ENCODE measurements at regions not wholly inside any gene's neighbourhood (a gene's known extent, or its start where the extent isn't known, plus 50 kb on each side); places are given as distances from the start of the nearest gene placed in this dataset.

GRCh38 chr9:26513730-26514129, 378.9 kb downstream of the CAAP1 start:
- H3K4me3 ChIP-seq (ENCODE audit: insufficient read depth, low read depth, low read length): no peak overlapping the region

GRCh38 chr9:26510137-26510536, 382.5 kb downstream of the CAAP1 start:
- H3K27ac ChIP-seq (ENCODE audit: low read depth, low read length): no peak overlapping the region

More at GRCh38 chr9:26513730-26514129, 378.9 kb downstream of the CAAP1 start:
- no peak for TF ChIP-seq CTCF (IDR thresholded peaks at IDR 0.05; ENCODE audit: insufficient read depth, low read depth, low read length)
- no peak for TF ChIP-seq EZH2 (IDR thresholded peaks at IDR 0.05; ENCODE audit: insufficient read depth, low read length)
- H3K4me3 Mint-ChIP-seq (ENCODE audit: unreplicated experiment): no peak overlapping the region
- Histone ChIP-seq H3K79me2 (ENCODE audit: insufficient read depth, low read length) (no peaks in the 10 kb centered on the region), H3K27ac (ENCODE audit: low read depth, low read length) (no peak overlapping the region), H3K4me2 (ENCODE audit: low read length) (no peak overlapping the region), H3K4me1 (ENCODE audit: insufficient read depth, low read length) (no peaks in the 10 kb centered on the region), H3K36me3 (ENCODE audit: insufficient read depth, low read length) (no peaks in the 10 kb centered on the region), H2AFZ (ENCODE audit: low read depth, low read length) (no peak overlapping the region), H3K27me3 (ENCODE audit: insufficient read depth, low read length) (no peaks in the 10 kb centered on the region), H3K9me3 (ENCODE audit: insufficient read depth, low read depth, low read length) (no peaks in the 10 kb centered on the region), H3K9ac (ENCODE audit: low read length) (no peak overlapping the region), H4K20me1 (ENCODE audit: insufficient read depth, low read length) (no peaks in the 10 kb centered on the region)
- FAIRE-seq (no peak), DNase-seq (ENCODE audit: low read depth) (no peak)
- no peaks in the 10 kb centered on the region for H3K4me1 Mint-ChIP-seq (ENCODE audit: low read depth, unreplicated experiment)
- H3K9me3 Mint-ChIP-seq (ENCODE audit: unreplicated experiment): no peaks in the 10 kb centered on the region
- no peak overlapping the region for H3K27ac Mint-ChIP-seq (ENCODE audit: unreplicated experiment)
- H3K36me3 Mint-ChIP-seq (ENCODE audit: low read depth, unreplicated experiment): no peaks in the 10 kb centered on the region
- H3K27me3 Mint-ChIP-seq (ENCODE audit: low read depth, unreplicated experiment): no peaks in the 10 kb centered on the region

More at GRCh38 chr9:26510137-26510536, 382.5 kb downstream of the CAAP1 start:
- H3K9me3 ChIP-seq (ENCODE audit: insufficient read depth, low read depth, low read length): no peaks in the 10 kb centered on the region
- no peaks in the 10 kb centered on the region for H3K9me3 Mint-ChIP-seq (ENCODE audit: unreplicated experiment)
- no peak overlapping the region for H3K9ac ChIP-seq (ENCODE audit: low read length)
- no peak for FAIRE-seq
- H3K4me3 Mint-ChIP-seq (ENCODE audit: unreplicated experiment): no peak overlapping the region
- no peak for DNase-seq (ENCODE audit: low read depth)
- no peak overlapping the region for H3K4me2 ChIP-seq (ENCODE audit: low read length)
- no peaks in the 10 kb centered on the region for H3K36me3 Mint-ChIP-seq (ENCODE audit: low read depth, unreplicated experiment)
- H3K4me3 ChIP-seq (ENCODE audit: insufficient read depth, low read depth, low read length): no peak overlapping the region
- no peaks in the 10 kb centered on the region for H3K4me1 Mint-ChIP-seq (ENCODE audit: low read depth, unreplicated experiment)
- H3K27me3 Mint-ChIP-seq (ENCODE audit: low read depth, unreplicated experiment): peaks cover 5% of the 10 kb centered on the region
- no peaks in the 10 kb centered on the region for H3K79me2 ChIP-seq (ENCODE audit: insufficient read depth, low read length)
- no peak overlapping the region for H3K27ac Mint-ChIP-seq (ENCODE audit: unreplicated experiment)
- TF ChIP-seq CTCF (IDR thresholded peaks at IDR 0.05; ENCODE audit: insufficient read depth, low read depth, low read length) (no peak), EZH2 (IDR thresholded peaks at IDR 0.05; ENCODE audit: insufficient read depth, low read length) (no peak)
- H3K4me1 ChIP-seq (ENCODE audit: insufficient read depth, low read length): no peaks in the 10 kb centered on the region
- H4K20me1 ChIP-seq (ENCODE audit: insufficient read depth, low read length): no peaks in the 10 kb centered on the region
- no peak overlapping the region for H2AFZ ChIP-seq (ENCODE audit: low read depth, low read length)
- H3K27me3 ChIP-seq (ENCODE audit: insufficient read depth, low read length): no peaks in the 10 kb centered on the region
- H3K36me3 ChIP-seq (ENCODE audit: insufficient read depth, low read length): no peaks in the 10 kb centered on the region
